ENCODE measurements at regions not wholly inside any gene's neighbourhood (a gene's known extent, or its start where the extent isn't known, plus 50 kb on each side); places are given as distances from the start of the nearest gene placed in this dataset.

DNA sequence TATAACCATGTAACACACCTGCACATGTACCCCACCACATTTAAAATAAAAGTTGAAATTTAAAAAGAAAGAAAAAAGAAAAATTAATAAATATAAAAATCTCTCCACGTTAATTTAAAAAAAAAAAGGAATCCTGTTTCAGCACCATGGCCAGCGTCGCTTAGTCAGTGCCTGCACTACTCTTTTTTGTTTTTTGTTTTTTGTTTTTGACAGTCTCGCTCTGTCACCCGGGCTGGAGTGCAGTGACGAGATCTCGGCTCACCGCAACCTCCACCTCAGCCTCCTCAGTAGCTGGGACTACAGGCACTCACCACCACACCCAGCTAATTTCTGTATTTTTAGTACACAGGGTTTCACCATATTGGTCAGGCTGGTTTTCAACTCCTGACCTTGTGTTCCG, 835.9 kb downstream of the UQCRFS1 start:
- TF ChIP-seq, protein P1, sequence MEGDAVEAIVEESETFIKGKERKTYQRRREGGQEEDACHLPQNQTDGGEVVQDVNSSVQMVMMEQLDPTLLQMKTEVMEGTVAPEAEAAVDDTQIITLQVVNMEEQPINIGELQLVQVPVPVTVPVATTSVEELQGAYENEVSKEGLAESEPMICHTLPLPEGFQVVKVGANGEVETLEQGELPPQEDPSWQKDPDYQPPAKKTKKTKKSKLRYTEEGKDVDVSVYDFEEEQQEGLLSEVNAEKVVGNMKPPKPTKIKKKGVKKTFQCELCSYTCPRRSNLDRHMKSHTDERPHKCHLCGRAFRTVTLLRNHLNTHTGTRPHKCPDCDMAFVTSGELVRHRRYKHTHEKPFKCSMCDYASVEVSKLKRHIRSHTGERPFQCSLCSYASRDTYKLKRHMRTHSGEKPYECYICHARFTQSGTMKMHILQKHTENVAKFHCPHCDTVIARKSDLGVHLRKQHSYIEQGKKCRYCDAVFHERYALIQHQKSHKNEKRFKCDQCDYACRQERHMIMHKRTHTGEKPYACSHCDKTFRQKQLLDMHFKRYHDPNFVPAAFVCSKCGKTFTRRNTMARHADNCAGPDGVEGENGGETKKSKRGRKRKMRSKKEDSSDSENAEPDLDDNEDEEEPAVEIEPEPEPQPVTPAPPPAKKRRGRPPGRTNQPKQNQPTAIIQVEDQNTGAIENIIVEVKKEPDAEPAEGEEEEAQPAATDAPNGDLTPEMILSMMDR (conservative IDR thresholded peaks at IDR 0.05) = no peak
- TF ChIP-seq EZH2 (IDR thresholded peaks at IDR 0.05; ENCODE audit: low read depth) = no peak

All from PC-9 (cell line).